NCI-H187 (cell line): ENCODE measurements at regions not wholly inside any gene's neighbourhood (a gene's known extent, or its start where the extent isn't known, plus 50 kb on each side); places are given as distances from the start of the nearest gene placed in this dataset.

Experiments
- DNase-seq, 2 experiments: peaks; one replicate each; lab custom pipeline; 2025; lab: John Stamatoyannopoulos, UW

- DNase-seq: no peak
Measured at GRCh38 chr3:120838441-120839091, 69.4 kb upstream of the STXBP5L start.

DNA sequence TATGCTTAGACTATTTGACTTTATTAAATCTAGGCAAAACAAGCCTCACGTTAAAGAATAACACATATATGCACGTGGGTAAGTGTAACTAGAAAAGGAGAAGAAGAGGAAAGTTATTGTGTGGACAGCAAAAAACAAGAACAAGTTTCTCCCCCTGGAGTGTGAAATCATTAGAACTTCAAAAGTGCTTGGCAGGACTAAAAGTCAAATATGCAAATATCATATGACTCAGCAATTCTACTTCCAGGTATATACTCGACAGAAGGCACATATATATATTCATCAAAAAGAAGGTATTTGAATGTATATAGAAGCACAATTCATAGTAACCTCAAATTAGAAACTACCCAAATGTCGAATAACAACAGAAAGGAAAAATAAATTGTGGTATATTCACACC lies 68.9 kb upstream of the STXBP5L start:
- no peak for DNase-seq

GRCh38 chr3:120841264-120841663 lies 66.7 kb upstream of the STXBP5L start:
- DNase-seq: no peak

DNA sequence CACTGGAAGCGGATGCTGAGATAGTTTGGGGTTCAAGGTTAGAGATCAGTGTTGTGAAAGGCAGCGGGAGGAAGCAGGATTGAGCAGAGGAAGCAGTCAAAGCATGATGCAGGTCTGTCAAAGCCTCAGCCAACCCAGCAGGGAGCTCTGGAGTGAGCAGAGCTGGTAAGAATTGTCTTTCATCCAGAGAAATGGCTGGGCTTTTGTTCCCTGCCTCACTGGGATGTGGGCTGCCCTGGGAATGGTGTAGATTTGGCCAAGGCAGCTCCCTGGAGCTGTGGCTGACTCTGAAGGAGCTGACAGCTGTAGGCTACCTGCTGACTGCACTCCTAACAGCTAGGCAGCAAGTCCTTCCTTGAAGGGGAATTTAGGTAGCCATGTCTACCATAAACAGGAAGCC lies 61.9 kb upstream of the STXBP5L start:
- no peak for DNase-seq

DNA sequence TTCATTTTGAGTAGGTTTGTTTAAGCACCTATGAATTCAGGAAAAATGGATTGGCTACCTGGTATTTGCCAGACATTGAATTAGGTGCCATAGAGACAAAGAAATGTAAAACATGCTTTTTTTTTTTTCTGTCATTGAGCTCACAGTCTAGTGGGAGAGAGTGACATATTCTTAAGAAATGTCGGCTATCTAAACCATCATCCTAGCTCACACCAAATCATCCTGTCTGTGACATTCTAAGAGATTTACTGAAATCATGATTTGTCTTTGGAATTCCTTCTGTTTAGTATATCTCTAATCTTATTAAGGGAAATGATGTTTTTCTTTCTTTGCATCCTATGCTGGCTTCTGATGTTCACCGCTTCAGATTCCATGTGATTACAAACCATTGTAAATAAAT lies 59.5 kb upstream of the STXBP5L start:
- no peak for DNase-seq

DNA sequence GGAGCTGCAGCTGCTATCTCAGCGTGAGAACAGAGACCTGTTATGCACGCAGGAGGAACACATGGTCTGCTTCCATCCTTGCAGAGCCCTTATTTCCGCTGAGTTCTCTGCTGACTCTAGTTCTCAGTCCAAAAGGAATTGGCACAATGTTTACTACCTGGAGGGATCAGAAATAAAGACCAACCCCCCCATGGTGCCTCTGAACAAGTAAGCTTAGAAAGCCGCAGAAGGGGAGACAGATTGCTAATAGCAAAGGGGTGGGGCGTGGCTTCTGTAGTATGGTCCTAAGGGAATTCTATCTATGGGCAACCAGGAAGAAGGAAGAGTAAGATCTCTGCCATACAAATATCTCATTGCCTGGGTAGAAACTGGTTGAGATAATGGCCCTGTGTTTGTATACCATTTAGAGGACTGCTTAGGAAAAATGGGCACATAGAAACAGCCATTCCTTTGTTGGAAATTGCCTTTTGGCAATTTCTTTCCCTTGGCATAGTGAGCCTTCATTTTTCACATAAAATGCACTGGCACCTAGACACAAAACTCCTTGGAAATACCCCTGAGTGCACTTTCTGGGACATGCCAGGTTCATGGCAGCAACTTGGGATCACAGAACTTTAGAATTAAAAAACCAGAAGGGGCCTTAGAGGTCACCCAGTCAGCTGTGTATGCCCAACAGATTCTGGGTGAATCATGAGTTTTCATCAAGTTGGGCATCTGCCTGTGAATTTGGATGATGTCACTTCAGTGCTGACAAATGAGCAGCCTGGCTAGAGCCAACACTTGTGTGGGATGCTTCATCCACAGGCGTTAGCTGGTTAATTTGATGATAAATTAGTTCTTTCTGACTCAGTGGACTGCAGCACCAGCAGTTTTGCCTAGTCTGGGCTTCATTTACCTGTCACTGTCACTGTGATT lies 57.4 kb upstream of the STXBP5L start:
- peak; percentile 1 to 38 for DNase-seq

- DNase-seq: no peak
Measured at GRCh38 chr3:120852412-120852811, 55.6 kb upstream of the STXBP5L start.

- no peak for DNase-seq
Measured at GRCh38 chr3:120853416-120853815, 54.6 kb upstream of the STXBP5L start.

DNA sequence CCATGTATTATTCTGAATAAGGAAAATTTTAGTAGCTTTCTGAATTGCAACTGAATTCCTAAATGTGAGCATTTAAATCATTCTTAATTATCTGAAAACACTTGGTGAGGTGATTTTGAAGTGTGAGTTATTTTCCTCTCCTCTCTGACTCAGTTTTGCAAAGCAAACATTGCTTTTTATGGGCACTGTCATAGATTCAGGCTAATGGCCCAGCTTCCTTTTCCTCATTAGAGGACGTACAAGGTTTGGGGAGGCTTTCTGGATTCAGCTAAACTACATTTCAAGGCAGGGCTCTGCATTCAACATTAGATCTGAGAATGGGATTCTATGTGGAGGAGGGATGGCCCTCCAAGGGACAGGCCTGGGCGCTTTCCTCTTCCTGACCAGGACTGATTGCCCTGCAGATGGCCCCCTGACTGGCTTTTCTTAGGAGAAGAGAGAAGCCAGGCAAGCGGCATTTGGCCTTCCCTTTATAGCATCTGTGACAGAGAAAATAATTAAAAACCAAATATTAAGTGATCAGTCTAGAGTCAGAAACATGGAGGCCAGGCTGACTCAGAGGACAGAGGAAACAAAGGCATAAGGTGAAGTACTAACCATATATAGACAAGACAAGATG lies 53.0 kb upstream of the STXBP5L start:
- DNase-seq: no peak

DNA sequence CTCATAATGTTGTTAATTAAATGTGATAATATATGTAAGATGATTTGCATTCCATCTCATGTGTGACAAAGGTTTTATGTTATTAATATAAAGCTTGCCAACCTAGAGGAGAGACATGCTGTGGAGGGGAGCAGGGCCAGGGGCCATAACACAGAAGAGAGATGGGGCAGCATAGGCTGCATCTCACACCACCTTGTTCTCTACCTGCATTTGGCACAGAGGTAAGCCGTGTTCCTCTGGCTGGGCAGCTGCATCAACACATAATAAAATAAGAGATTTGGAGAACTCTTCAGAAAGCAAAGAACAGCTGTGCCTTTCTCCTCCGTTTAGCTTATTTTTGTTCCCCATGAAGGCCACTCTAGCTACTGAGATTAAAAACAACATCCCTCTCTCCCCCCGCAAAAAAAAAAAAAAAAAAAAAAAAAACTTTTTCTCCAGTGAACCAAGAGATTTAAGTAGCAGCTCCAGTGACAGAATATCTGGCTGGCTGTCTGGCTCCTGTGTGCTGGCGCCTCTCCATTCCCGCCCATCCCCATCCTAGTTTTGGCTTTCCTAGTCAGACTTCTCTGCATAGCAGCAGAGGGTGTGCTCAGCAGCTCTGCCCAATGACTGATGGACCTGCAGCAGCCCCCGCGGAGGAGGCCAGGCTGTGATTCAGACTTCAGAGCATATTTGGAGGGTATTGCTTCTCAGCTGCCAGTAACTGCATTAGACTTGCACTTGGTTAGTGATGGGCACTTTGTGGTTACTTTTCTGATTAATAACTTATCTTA lies 52.2 kb upstream of the STXBP5L start:
- DNase-seq: no peak
